Pancreas (tissue), 10 donors: ENCODE measurements at regions not wholly inside any gene's neighbourhood (a gene's known extent, or its start where the extent isn't known, plus 50 kb on each side); places are given as distances from the start of the nearest gene placed in this dataset.

Experiments
- ATAC-seq, 4 donors: fragments of 200-7000 bp; cut with Tn5 transposase; one replicate each; pipeline versions ENCODE4 v1.8.0 to v1.9.1; 2020; ENCODE audit warnings: mild to moderate bottlenecking in 4 of 4, moderate library complexity in 4 of 4
- DNase-seq, 6 donors: peaks; one replicate each; pipeline ENCODE4 v3.0.0-alpha.2; 2020
- FAIRE-seq: peaks from 2 replicates; lab custom pipeline; 2012; peaks lifted over from hg19 to GRCh38; lab: Jason Lieb, UNC
- H3K27ac ChIP-seq, 4 donors: fragments of 200-600 bp; sonication (generic); 1 replicate in 3 of 4; 2 replicates in 1 of 4; pipeline versions ENCODE4 v1.5.0 to v1.8.0; 2020
- H3K27me3 ChIP-seq, 4 donors: fragments of 200-600 bp; one replicate each; pipeline ENCODE4 v1.8.0; 2021
- H3K36me3 ChIP-seq, 3 donors: fragments of 200-600 bp; sonication (generic) in 1 of 3; one replicate each; pipeline versions ENCODE4 v1.5.0 to v1.8.0; 2020 to 2021
- H3K4me1 ChIP-seq, 3 donors: fragments of 200-600 bp; one replicate each; pipeline ENCODE4 v1.8.0; 2021
- H3K4me3 ChIP-seq, 4 donors: fragments of 200-600 bp; sonication (generic) in 2 of 4; one replicate each; pipeline versions ENCODE4 v1.5.0 to v1.8.0; 2020 to 2021
- H3K9me3 ChIP-seq, 4 donors: fragments of 200-600 bp; one replicate each; pipeline ENCODE4 v1.8.0; 2021
- CTCF ChIP-seq, 4 donors: fragments of 200-600 bp; sonication (generic) in 3 of 4; IDR thresholded peaks; one replicate each; pipeline versions ENCODE4 v1.5.0 to v1.8.0; 2021; ENCODE audit warnings: antibody characterized with exemption in 4 of 4
- WGBS, 2 donors: extraction: QIAGEN DNeasy Blood & Tissue Kit; methylation state at CpG; one replicate each; pipeline ENCODE4 v1.1.7; 2013; 5-methylcytosine and 5-hydroxymethylcytosine counted together
- intact Hi-C, 3 donors: fragments of 100-400 bp; cut with DNase I; formaldehyde crosslinking; loops; one replicate each; pipeline versions ENCODE4 v1.11.1 to v1.14.2; 2022
- donor health status: healthy with polysubstance abuse.
- donor health status: DM: no; HTN: no; CAD: no; lungs with moderate emphysema.
- donor health status: DM: no; HTN: no; CAD: no.
- donor health status: control.
- donor health status: control.
- donor health status: Bipolar disorder and iron deficiency.
- donor health status: DM: yes; HTN: yes; CAD: no.
- donor health status: DM: no; HTN: no; CAD: no.
- donor health status: DM: no; HTN: no; CAD: no.
- donor health status: DM: yes; HTN: yes; CAD: no.

- Histone ChIP-seq H3K36me3 (no peaks in the 10 kb centered on the region), H3K27me3 (no peaks in the 10 kb centered on the region), H3K4me1 (no peaks in the 10 kb centered on the region), H3K9me3 (no peaks in the 10 kb centered on the region), H3K27ac (no peak overlapping the region), H3K4me3 (no peak overlapping the region)
- FAIRE-seq, result no peak
- no peak for TF ChIP-seq CTCF (IDR thresholded peaks at IDR 0.05)
- no peak for DNase-seq
- WGBS, 2 donors, result 50 to 62% methylated on average over 3 of the region's 3 CpGs
- intact Hi-C loops, result no loop called here
- ATAC-seq, result no peak
Observed at GRCh38 chr12:23359975-23360701, 589.3 kb downstream of the SOX5 start.

GRCh38 chr12:23361971-23362370, 587.5 kb downstream of the SOX5 start:
- 59 to 64% methylated on average over 6 of the region's 6 CpGs for WGBS, 2 donors
- no peaks in the 10 kb centered on the region for H3K4me1 ChIP-seq

GRCh38 chr12:23368590-23368989, 580.9 kb downstream of the SOX5 start:
- H3K27me3 ChIP-seq, result no peaks in the 10 kb centered on the region
- H3K4me1 ChIP-seq, result no peaks in the 10 kb centered on the region
- H3K9me3 ChIP-seq, result no peaks in the 10 kb centered on the region
- ATAC-seq (no peak), FAIRE-seq (peak; percentile 98), DNase-seq (no peak)
- WGBS, 2 donors, result 60 to 80% methylated on average over 1 of the region's 1 CpG
- H3K36me3 ChIP-seq, result no peaks in the 10 kb centered on the region
- no peak overlapping the region for H3K27ac ChIP-seq
- H3K4me3 ChIP-seq, result no peak overlapping the region
- intact Hi-C loops, result no loop called here
- TF ChIP-seq CTCF (IDR thresholded peaks at IDR 0.05), result no peak

More at GRCh38 chr12:23361971-23362370, 587.5 kb downstream of the SOX5 start:
- Histone ChIP-seq H3K27me3 (no peaks in the 10 kb centered on the region), H3K9me3 (no peaks in the 10 kb centered on the region), H3K4me3 (no peak overlapping the region), H3K36me3 (no peaks in the 10 kb centered on the region), H3K27ac (no peak overlapping the region)
- DNase-seq (no peak), ATAC-seq (no peak), FAIRE-seq (no peak)
- intact Hi-C loops, result no loop called here
- TF ChIP-seq CTCF (IDR thresholded peaks at IDR 0.05), result no peak

GRCh38 chr12:23375621-23376020, 573.8 kb downstream of the SOX5 start:
- WGBS, 2 donors, result 47 to 65% methylated on average over 3 of the region's 3 CpGs
- no peak for FAIRE-seq

More at GRCh38 chr12:23375621-23376020, 573.8 kb downstream of the SOX5 start:
- Histone ChIP-seq H3K4me1 (no peaks in the 10 kb centered on the region), H3K4me3 (no peak overlapping the region), H3K36me3 (no peaks in the 10 kb centered on the region), H3K27ac (no peak overlapping the region), H3K9me3 (no peaks in the 10 kb centered on the region), H3K27me3 (no peaks in the 10 kb centered on the region)
- no peak for TF ChIP-seq CTCF (IDR thresholded peaks at IDR 0.05)
- intact Hi-C loops, result no loop called here
- DNase-seq (no peak), ATAC-seq (no peak)
